Left lobe of liver (tissue), 2 donors: ENCODE measurements at regions not wholly inside any gene's neighbourhood (a gene's known extent, or its start where the extent isn't known, plus 50 kb on each side); places are given as distances from the start of the nearest gene placed in this dataset.
A peak's percentile ranks its signal among the peaks of the same experiment; 100 is the strongest.
"Not testable (repeated sequence)": the region's sequence is repeated elsewhere in the genome, so short reads cannot be mapped to it uniquely, and the experiment has no call there.

Source experiments
- ATAC-seq: fragments of 200-7000 bp; cut with Tn5 transposase; one replicate; pipeline ENCODE4 v1.9.1; 2020; ENCODE audit warnings: mild to moderate bottlenecking, moderate library complexity
- DNase-seq: peaks from one replicate; pipeline ENCODE4 v3.0.0-alpha.2; 2020; ENCODE audit warnings: low spot score
- donor health status: DM: no; HTN: no; CAD: no; lungs with moderate emphysema.
- donor health status: DM: no; HTN: yes; CAD: no.

- no peak for DNase-seq
- ATAC-seq, result no peak
These were observed 232.3 kb downstream of the TLR4 start for GRCh38 chr9:117936185-117937130.

- no peak for DNase-seq
- ATAC-seq, result no peak
These were observed 233.9 kb downstream of the TLR4 start for GRCh38 chr9:117938086-117938485.

- DNase-seq, result no peak
- no peak for ATAC-seq
These were observed 234.7 kb downstream of the TLR4 start for GRCh38 chr9:117938896-117939295.

GRCh38 chr9:117944750-117945149, 240.5 kb downstream of the TLR4 start:
- DNase-seq, ATAC-seq: not testable (repeated sequence)

- DNase-seq, result no peak
These were observed 241.1 kb downstream of the TLR4 start for GRCh38 chr9:117945286-117945685.

GRCh38 chr9:117951127-117951526, 246.9 kb downstream of the TLR4 start:
- DNase-seq, result no peak
- ATAC-seq, result no peak

More at GRCh38 chr9:117945286-117945685, 241.1 kb downstream of the TLR4 start:
- ATAC-seq, result no peak

GRCh38 chr9:117952581-117952980, 248.4 kb downstream of the TLR4 start:
- no peak for ATAC-seq

GRCh38 chr9:117957267-117957666, 253.1 kb downstream of the TLR4 start:
- DNase-seq, result no peak
- no peak for ATAC-seq

More at GRCh38 chr9:117952581-117952980, 248.4 kb downstream of the TLR4 start:
- DNase-seq, result no peak

- ATAC-seq, result no peak
- no peak for DNase-seq
These were observed 254.5 kb downstream of the TLR4 start for GRCh38 chr9:117958726-117959125.

GRCh38 chr9:117963493-117964090, 259.4 kb downstream of the TLR4 start:
- DNase-seq (no peak), ATAC-seq (no peak)

- DNase-seq (no peak), ATAC-seq (no peak)
These were observed 266.3 kb downstream of the TLR4 start for GRCh38 chr9:117970276-117971050.

- DNase-seq (no peak), ATAC-seq (no peak)
These were observed 269.9 kb downstream of the TLR4 start for GRCh38 chr9:117974108-117974507.

GRCh38 chr9:117979914-117980313, 275.7 kb downstream of the TLR4 start:
- DNase-seq, result no peak
- no peak for ATAC-seq

GRCh38 chr9:117987945-117988344, 283.7 kb downstream of the TLR4 start:
- ATAC-seq, result no peak
- DNase-seq, result no peak

GRCh38 chr9:117992006-117992405, 287.8 kb downstream of the TLR4 start:
- no peak for DNase-seq
- peak; percentile 29 for ATAC-seq

- ATAC-seq (no peak), DNase-seq (no peak)
These were observed 296.4 kb downstream of the TLR4 start for GRCh38 chr9:118000581-118000980.

GRCh38 chr9:118003240-118003639, 299.0 kb downstream of the TLR4 start:
- ATAC-seq (no peak), DNase-seq (no peak)

GRCh38 chr9:118008246-118008645, 304.0 kb downstream of the TLR4 start:
- DNase-seq, result no peak
- ATAC-seq, result no peak

GRCh38 chr9:118009614-118010013, 305.4 kb downstream of the TLR4 start:
- ATAC-seq, result no peak

GRCh38 chr9:118017607-118018122, 313.5 kb downstream of the TLR4 start:
- no peak for ATAC-seq

More at GRCh38 chr9:118009614-118010013, 305.4 kb downstream of the TLR4 start:
- DNase-seq, result no peak

GRCh38 chr9:118023644-118024043, 319.4 kb downstream of the TLR4 start:
- ATAC-seq, result no peak
- no peak for DNase-seq

More at GRCh38 chr9:118017607-118018122, 313.5 kb downstream of the TLR4 start:
- no peak for DNase-seq
